ENCODE measurements at regions not wholly inside any gene's neighbourhood (a gene's known extent, or its start where the extent isn't known, plus 50 kb on each side); places are given as distances from the start of the nearest gene placed in this dataset.

- Mint-ChIP-seq H3K9me3 (peaks cover 5% of the 10 kb centered on the region), H3K36me3 (ENCODE audit: insufficient read depth) (no peaks in the 10 kb centered on the region), H3K4me3 (no peak overlapping the region), H3K4me1 (ENCODE audit: low read depth) (no peaks in the 10 kb centered on the region), H3K27me3 (ENCODE audit: low read depth) (peaks cover 6% of the 10 kb centered on the region)
- no peak for ATAC-seq
- DNase-seq = no peak
These were observed 511.5 kb downstream of the TNS1 start for GRCh38 chr2:217491271-217491670.

GRCh38 chr2:217489145-217489960, 513.4 kb downstream of the TNS1 start:
- ATAC-seq (no peak), DNase-seq (no peak)
- Mint-ChIP-seq H3K27me3 (ENCODE audit: low read depth) (peaks cover 6% of the 10 kb centered on the region), H3K36me3 (ENCODE audit: insufficient read depth) (no peaks in the 10 kb centered on the region), H3K9me3 (peaks cover 5% of the 10 kb centered on the region), H3K4me3 (no peak overlapping the region), H3K4me1 (ENCODE audit: low read depth) (no peaks in the 10 kb centered on the region)

- H3K4me1 Mint-ChIP-seq (ENCODE audit: low read depth) = no peaks in the 10 kb centered on the region
- ATAC-seq (no peak), DNase-seq (no peak)
- H3K27me3 Mint-ChIP-seq (ENCODE audit: low read depth) = peaks cover 8% of the 10 kb centered on the region
- H3K4me3 Mint-ChIP-seq = no peak overlapping the region
- H3K36me3 Mint-ChIP-seq (ENCODE audit: insufficient read depth) = no peaks in the 10 kb centered on the region
- H3K9me3 Mint-ChIP-seq = no peaks in the 10 kb centered on the region
These were observed 518.7 kb downstream of the TNS1 start for GRCh38 chr2:217484046-217484445.

GRCh38 chr2:217482056-217482710, 520.6 kb downstream of the TNS1 start:
- peaks cover 6% of the 10 kb centered on the region for H3K27me3 Mint-ChIP-seq (ENCODE audit: low read depth)
- no peaks in the 10 kb centered on the region for H3K4me1 Mint-ChIP-seq (ENCODE audit: low read depth)
- ATAC-seq = no peak
- no peak overlapping the region for H3K4me3 Mint-ChIP-seq
- H3K36me3 Mint-ChIP-seq (ENCODE audit: insufficient read depth) = no peaks in the 10 kb centered on the region
- H3K9me3 Mint-ChIP-seq = no peaks in the 10 kb centered on the region
- DNase-seq = no peak

GRCh38 chr2:217481577-217481976, 521.2 kb downstream of the TNS1 start:
- DNase-seq (no peak), ATAC-seq (no peak)
- no peaks in the 10 kb centered on the region for H3K9me3 Mint-ChIP-seq
- no peaks in the 10 kb centered on the region for H3K36me3 Mint-ChIP-seq (ENCODE audit: insufficient read depth)
- H3K4me3 Mint-ChIP-seq = no peak overlapping the region
- H3K4me1 Mint-ChIP-seq (ENCODE audit: low read depth) = no peaks in the 10 kb centered on the region
- H3K27me3 Mint-ChIP-seq (ENCODE audit: low read depth) = peaks cover 5% of the 10 kb centered on the region

- no peaks in the 10 kb centered on the region for H3K36me3 Mint-ChIP-seq (ENCODE audit: insufficient read depth)
- H3K4me3 Mint-ChIP-seq = no peak overlapping the region
- ATAC-seq (no peak), DNase-seq (no peak)
- no peaks in the 10 kb centered on the region for H3K4me1 Mint-ChIP-seq (ENCODE audit: low read depth)
- peaks cover 5% of the 10 kb centered on the region for H3K27me3 Mint-ChIP-seq (ENCODE audit: low read depth)
- H3K9me3 Mint-ChIP-seq = no peaks in the 10 kb centered on the region
These were observed 523.2 kb downstream of the TNS1 start for GRCh38 chr2:217479566-217479965.

- H3K36me3 Mint-ChIP-seq (ENCODE audit: insufficient read depth) = no peaks in the 10 kb centered on the region
- ATAC-seq (no peak), DNase-seq (no peak)
- H3K4me3 Mint-ChIP-seq = no peak overlapping the region
- no peaks in the 10 kb centered on the region for H3K9me3 Mint-ChIP-seq
- peaks cover 5% of the 10 kb centered on the region for H3K27me3 Mint-ChIP-seq (ENCODE audit: low read depth)
- H3K4me1 Mint-ChIP-seq (ENCODE audit: low read depth) = no peaks in the 10 kb centered on the region
These were observed 523.9 kb downstream of the TNS1 start for GRCh38 chr2:217478831-217479455.

GRCh38 chr2:217477583-217477982, 525.2 kb downstream of the TNS1 start:
- Mint-ChIP-seq H3K4me1 (ENCODE audit: low read depth) (no peaks in the 10 kb centered on the region), H3K4me3 (no peak overlapping the region), H3K9me3 (no peaks in the 10 kb centered on the region), H3K36me3 (ENCODE audit: insufficient read depth) (no peaks in the 10 kb centered on the region), H3K27me3 (ENCODE audit: low read depth) (peaks cover 4% of the 10 kb centered on the region)
- ATAC-seq (no peak), DNase-seq (no peak)

- H3K4me3 Mint-ChIP-seq = no peak overlapping the region
- no peaks in the 10 kb centered on the region for H3K27me3 Mint-ChIP-seq (ENCODE audit: low read depth)
- DNase-seq (no peak), ATAC-seq (no peak)
- no peaks in the 10 kb centered on the region for H3K4me1 Mint-ChIP-seq (ENCODE audit: low read depth)
- H3K36me3 Mint-ChIP-seq (ENCODE audit: insufficient read depth) = no peaks in the 10 kb centered on the region
- no peaks in the 10 kb centered on the region for H3K9me3 Mint-ChIP-seq
These were observed 527.0 kb downstream of the TNS1 start for GRCh38 chr2:217475791-217476190.

GRCh38 chr2:217475101-217475500, 527.7 kb downstream of the TNS1 start:
- no peak for ATAC-seq
- DNase-seq = no peak
- Mint-ChIP-seq H3K9me3 (no peaks in the 10 kb centered on the region), H3K4me3 (no peak overlapping the region), H3K36me3 (ENCODE audit: insufficient read depth) (no peaks in the 10 kb centered on the region), H3K27me3 (ENCODE audit: low read depth) (no peaks in the 10 kb centered on the region), H3K4me1 (ENCODE audit: low read depth) (no peaks in the 10 kb centered on the region)

GRCh38 chr2:217471319-217471718, 531.5 kb downstream of the TNS1 start:
- no peaks in the 10 kb centered on the region for H3K9me3 Mint-ChIP-seq
- H3K4me3 Mint-ChIP-seq = no peak overlapping the region

GRCh38 chr2:217469203-217469810, 533.5 kb downstream of the TNS1 start:
- H3K36me3 Mint-ChIP-seq (ENCODE audit: insufficient read depth) = no peaks in the 10 kb centered on the region
- H3K4me3 Mint-ChIP-seq = no peak overlapping the region
- H3K9me3 Mint-ChIP-seq = no peaks in the 10 kb centered on the region
- ATAC-seq (no peak), DNase-seq (no peak)
- H3K27me3 Mint-ChIP-seq (ENCODE audit: low read depth) = no peaks in the 10 kb centered on the region
- no peaks in the 10 kb centered on the region for H3K4me1 Mint-ChIP-seq (ENCODE audit: low read depth)

More at GRCh38 chr2:217471319-217471718, 531.5 kb downstream of the TNS1 start:
- Mint-ChIP-seq H3K27me3 (ENCODE audit: low read depth) (no peaks in the 10 kb centered on the region), H3K36me3 (ENCODE audit: insufficient read depth) (no peaks in the 10 kb centered on the region), H3K4me1 (ENCODE audit: low read depth) (no peaks in the 10 kb centered on the region)
- no peak for DNase-seq
- no peak for ATAC-seq

GRCh38 chr2:217468042-217468830, 534.6 kb downstream of the TNS1 start:
- Mint-ChIP-seq H3K27me3 (ENCODE audit: low read depth) (no peaks in the 10 kb centered on the region), H3K4me3 (no peak overlapping the region), H3K4me1 (ENCODE audit: low read depth) (no peaks in the 10 kb centered on the region), H3K36me3 (ENCODE audit: insufficient read depth) (no peaks in the 10 kb centered on the region), H3K9me3 (no peaks in the 10 kb centered on the region)
- ATAC-seq (no peak), DNase-seq (no peak)

GRCh38 chr2:217467331-217467730, 535.5 kb downstream of the TNS1 start:
- Mint-ChIP-seq H3K27me3 (ENCODE audit: low read depth) (no peaks in the 10 kb centered on the region), H3K9me3 (no peaks in the 10 kb centered on the region), H3K36me3 (ENCODE audit: insufficient read depth) (no peaks in the 10 kb centered on the region), H3K4me1 (ENCODE audit: low read depth) (no peaks in the 10 kb centered on the region), H3K4me3 (no peak overlapping the region)
- ATAC-seq = no peak
- no peak for DNase-seq

Measured in activated T-cell treated with anti-CD3 and anti-CD28 coated beads, Interleukin-2, amount 50 U/mL, for 4 hours (primary cell).